Neural progenitor cell (in vitro differentiated cells): ENCODE measurements at regions not wholly inside any gene's neighbourhood (a gene's known extent, or its start where the extent isn't known, plus 50 kb on each side); places are given as distances from the start of the nearest gene placed in this dataset.

Experiments
- DNase-seq: peaks from one replicate; pipeline ENCODE4 v3.0.0-alpha.2; 2016; ENCODE audit warnings: low spot score
- H2AFZ ChIP-seq: fragments of 200-600 bp; sonication (generic); replicated peaks from 2 replicates; pipeline ENCODE4 v1.6.1; 2016; ENCODE audit warnings: antibody characterized with exemption
- H3F3A ChIP-seq: fragments of 200-600 bp; sonication (generic); 2 replicates; pipeline ENCODE4 v1.6.1; 2016; ENCODE audit warnings: antibody characterized with exemption, low read depth
- H3K27ac ChIP-seq: fragments of 200-600 bp; sonication (generic); 2 replicates; pipeline ENCODE4 v1.5.1; 2016; ENCODE audit warnings: mild to moderate bottlenecking
- H3K27me3 ChIP-seq: fragments of 200-600 bp; sonication (generic); 2 replicates; pipeline ENCODE4 v1.6.1; 2016; ENCODE audit warnings: mild to moderate bottlenecking, moderate library complexity
- H3K36me3 ChIP-seq: fragments of 200-600 bp; sonication (generic); 2 replicates; pipeline ENCODE4 v1.5.1; 2016
- H3K4me1 ChIP-seq: fragments of 200-600 bp; sonication (generic); 2 replicates; pipeline ENCODE4 v1.6.1; 2016; ENCODE audit warnings: mixed run types
- H3K4me2 ChIP-seq: fragments of 200-600 bp; sonication (generic); 2 replicates; pipeline ENCODE4 v1.6.1; 2016
- H3K4me3 ChIP-seq: fragments of 200-600 bp; sonication (generic); 2 replicates; pipeline ENCODE4 v1.5.1; 2016
- H3K79me2 ChIP-seq: fragments of 200-600 bp; sonication (generic); 2 replicates; pipeline ENCODE4 v1.6.1; 2016; ENCODE audit warnings: low read depth
- H3K9ac ChIP-seq: fragments of 200-600 bp; sonication (generic); 2 replicates; pipeline ENCODE4 v1.6.1; 2016
- H3K9me3 ChIP-seq: fragments of 200-600 bp; sonication (generic); 2 replicates; pipeline ENCODE4 v1.5.1; 2016; ENCODE audit warnings: low read depth
- H4K20me1 ChIP-seq: fragments of 200-600 bp; sonication (generic); 2 replicates; pipeline ENCODE4 v1.6.1; 2016; ENCODE audit warnings: low read depth
- H3K27ac Mint-ChIP-seq: 3 replicates; pipeline ENCODE4 v1.8.0; 2021; ENCODE audit warnings: mixed read lengths
- H3K27me3 Mint-ChIP-seq: 2 replicates; pipeline ENCODE4 v1.8.0; 2022; ENCODE audit warnings: low read depth, mild to moderate bottlenecking, inconsistent platforms, moderate library complexity, mixed read lengths; ENCODE audit not compliant: insufficient read depth
- H3K36me3 Mint-ChIP-seq: 3 replicates; pipeline ENCODE4 v1.8.0; 2021; ENCODE audit warnings: mixed read lengths
- H3K4me1 Mint-ChIP-seq: 3 replicates; pipeline ENCODE4 v1.8.0; 2021; ENCODE audit warnings: mixed read lengths
- H3K4me3 Mint-ChIP-seq: 3 replicates; pipeline ENCODE4 v1.8.0; 2021; ENCODE audit warnings: mild to moderate bottlenecking, moderate library complexity, mixed read lengths
- H3K9me3 Mint-ChIP-seq: 3 replicates; pipeline ENCODE4 v1.8.0; 2020; ENCODE audit warnings: mixed read lengths
- CTCF ChIP-seq: fragments of 200-600 bp; sonication (generic); IDR thresholded peaks from 2 replicates; pipeline ENCODE4 v1.5.1; 2017; ENCODE audit warnings: antibody characterized with exemption, mild to moderate bottlenecking
- EZH2 ChIP-seq: fragments of 200-600 bp; sonication (generic); IDR thresholded peaks from 2 replicates; pipeline ENCODE4 v1.6.1; 2017; ENCODE audit warnings: antibody characterized with exemption, mild to moderate bottlenecking, moderate library complexity
- EZH2phosphoT487 ChIP-seq: fragments of 200-600 bp; sonication (generic); IDR thresholded peaks from 2 replicates; pipeline ENCODE4 v1.6.1; 2017; ENCODE audit warnings: antibody characterized with exemption

- H3K4me3 Mint-ChIP-seq, result no peak overlapping the region
Observed at GRCh38 chr6:14390805-14391204, 273.2 kb downstream of the CD83 start.

GRCh38 chr6:14393910-14394309 is 276.3 kb downstream of the CD83 start:
- no peaks in the 10 kb centered on the region for H3K9me3 Mint-ChIP-seq
- H3F3A ChIP-seq, result no peaks in the 10 kb centered on the region
- no peaks in the 10 kb centered on the region for H3K27me3 ChIP-seq
- H3K4me2 ChIP-seq, result no peak overlapping the region
- no peaks in the 10 kb centered on the region for H3K79me2 ChIP-seq
- no peak overlapping the region for H3K27ac Mint-ChIP-seq
- H3K27me3 Mint-ChIP-seq, result peaks cover 9% of the 10 kb centered on the region
- no peak overlapping the region for H3K9ac ChIP-seq
- no peak overlapping the region for H3K4me3 ChIP-seq
- H3K27ac ChIP-seq, result no peak overlapping the region
- TF ChIP-seq EZH2phosphoT487, result no peak
- no peak for TF ChIP-seq EZH2
- TF ChIP-seq CTCF, result no peak
- H3K36me3 Mint-ChIP-seq, result no peaks in the 10 kb centered on the region
- peaks cover 11% of the 10 kb centered on the region for H3K4me1 Mint-ChIP-seq
- no peaks in the 10 kb centered on the region for H3K36me3 ChIP-seq
- no peak overlapping the region for H2AFZ ChIP-seq
- H3K4me1 ChIP-seq, result no peaks in the 10 kb centered on the region
- DNase-seq, result no peak
- no peaks in the 10 kb centered on the region for H4K20me1 ChIP-seq
- H3K9me3 ChIP-seq, result no peaks in the 10 kb centered on the region
- no peak overlapping the region for H3K4me3 Mint-ChIP-seq

More at GRCh38 chr6:14390805-14391204, 273.2 kb downstream of the CD83 start:
- Mint-ChIP-seq H3K27ac (no peak overlapping the region), H3K36me3 (no peaks in the 10 kb centered on the region), H3K27me3 (peaks cover 9% of the 10 kb centered on the region), H3K4me1 (peaks cover 11% of the 10 kb centered on the region), H3K9me3 (no peaks in the 10 kb centered on the region)
- no peak overlapping the region for H3K9ac ChIP-seq
- H3K36me3 ChIP-seq, result no peaks in the 10 kb centered on the region
- H2AFZ ChIP-seq, result no peak overlapping the region
- H3K27me3 ChIP-seq, result no peaks in the 10 kb centered on the region
- H3F3A ChIP-seq, result no peaks in the 10 kb centered on the region
- H3K79me2 ChIP-seq, result no peaks in the 10 kb centered on the region
- DNase-seq, result no peak
- no peaks in the 10 kb centered on the region for H3K9me3 ChIP-seq
- no peak overlapping the region for H3K27ac ChIP-seq
- H3K4me3 ChIP-seq, result no peak overlapping the region
- H3K4me2 ChIP-seq, result no peak overlapping the region
- TF ChIP-seq EZH2phosphoT487 (no peak), EZH2 (no peak), CTCF (no peak)
- H4K20me1 ChIP-seq, result no peaks in the 10 kb centered on the region
- no peaks in the 10 kb centered on the region for H3K4me1 ChIP-seq

DNA sequence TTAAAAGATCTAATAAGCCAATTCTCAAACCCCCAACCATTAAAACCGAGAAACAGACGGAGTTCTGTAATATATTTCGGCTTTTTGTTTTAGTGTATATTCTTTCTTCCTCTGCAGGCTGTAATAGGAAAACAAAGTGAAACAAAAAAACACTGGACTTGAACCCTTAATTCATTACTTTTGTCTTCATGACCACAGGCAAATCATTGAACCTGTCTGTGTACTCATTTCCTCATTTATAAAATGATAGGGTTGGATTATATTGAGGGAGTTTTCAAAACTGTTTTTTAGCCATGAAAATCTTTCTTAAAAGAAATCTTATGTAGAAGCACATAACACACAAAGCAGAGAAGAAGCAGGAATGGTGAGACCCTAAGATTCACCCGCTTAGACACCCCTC is 278.8 kb downstream of the CD83 start:
- H3K4me1 Mint-ChIP-seq, result peaks cover 11% of the 10 kb centered on the region

More for the DNA sequence above, 278.8 kb downstream of the CD83 start:
- Mint-ChIP-seq H3K36me3 (no peaks in the 10 kb centered on the region), H3K27ac (no peak overlapping the region), H3K9me3 (peaks cover 7% of the 10 kb centered on the region), H3K27me3 (peaks cover 9% of the 10 kb centered on the region), H3K4me3 (no peak overlapping the region)
- H3K79me2 ChIP-seq, result no peaks in the 10 kb centered on the region
- no peak for TF ChIP-seq EZH2phosphoT487
- no peak for TF ChIP-seq EZH2
- TF ChIP-seq CTCF, result no peak
- no peak overlapping the region for H3K4me3 ChIP-seq
- H4K20me1 ChIP-seq, result no peaks in the 10 kb centered on the region
- no peak overlapping the region for H2AFZ ChIP-seq
- H3K9me3 ChIP-seq, result no peaks in the 10 kb centered on the region
- no peaks in the 10 kb centered on the region for H3K4me1 ChIP-seq
- H3K4me2 ChIP-seq, result no peak overlapping the region
- DNase-seq, result no peak
- no peak overlapping the region for H3K27ac ChIP-seq
- no peaks in the 10 kb centered on the region for H3K27me3 ChIP-seq
- H3K36me3 ChIP-seq, result no peaks in the 10 kb centered on the region
- no peak overlapping the region for H3K9ac ChIP-seq
- H3F3A ChIP-seq, result no peaks in the 10 kb centered on the region
